T1000 (cell line): ENCODE measurements at regions not wholly inside any gene's neighbourhood (a gene's known extent, or its start where the extent isn't known, plus 50 kb on each side); places are given as distances from the start of the nearest gene placed in this dataset.

Experiments used
- DNase-seq: peaks from one replicate; lab custom pipeline; 2025; ENCODE audit warnings: mixed read lengths; lab: John Stamatoyannopoulos, UW

GRCh38 chr21:43274022-43274945 is 105.5 kb downstream of the CRYAA start:
- no peak for DNase-seq

GRCh38 chr21:43273708-43274021 is 104.9 kb downstream of the CRYAA start:
- no peak for DNase-seq

GRCh38 chr21:43273016-43273707 is 104.4 kb downstream of the CRYAA start:
- DNase-seq: no peak

GRCh38 chr21:43272591-43272990 is 103.8 kb downstream of the CRYAA start:
- DNase-seq: no peak

GRCh38 chr21:43271452-43272020 is 102.7 kb downstream of the CRYAA start:
- DNase-seq: no peak

- DNase-seq: no peak
Measured at GRCh38 chr21:43270800-43271301, 102.0 kb downstream of the CRYAA start.

GRCh38 chr21:43269957-43270705 is 101.3 kb downstream of the CRYAA start:
- DNase-seq: no peak

GRCh38 chr21:43269440-43269839 is 100.6 kb downstream of the CRYAA start:
- DNase-seq: no peak

- DNase-seq: no peak
Measured at GRCh38 chr21:43268804-43269186, 100.0 kb downstream of the CRYAA start.

GRCh38 chr21:43268086-43268803 is 99.4 kb downstream of the CRYAA start:
- no peak for DNase-seq

- no peak for DNase-seq
Measured at GRCh38 chr21:43267391-43268085, 98.7 kb downstream of the CRYAA start.

GRCh38 chr21:43266534-43266933 is 97.7 kb downstream of the CRYAA start:
- no peak for DNase-seq

GRCh38 chr21:43262427-43262826 is 93.6 kb downstream of the CRYAA start:
- no peak for DNase-seq
